GM19397 (cell line): ENCODE measurements at regions not wholly inside any gene's neighbourhood (a gene's known extent, or its start where the extent isn't known, plus 50 kb on each side); places are given as distances from the start of the nearest gene placed in this dataset.

ENCODE experiments used
- ATAC-seq: cut with Tn5 transposase; IDR thresholded peaks from one replicate; pipeline ENCODE4 v1.9.1; 2021; ENCODE audit warnings: mild to moderate bottlenecking, moderate library complexity; ENCODE audit not compliant: unreplicated experiment

DNA sequence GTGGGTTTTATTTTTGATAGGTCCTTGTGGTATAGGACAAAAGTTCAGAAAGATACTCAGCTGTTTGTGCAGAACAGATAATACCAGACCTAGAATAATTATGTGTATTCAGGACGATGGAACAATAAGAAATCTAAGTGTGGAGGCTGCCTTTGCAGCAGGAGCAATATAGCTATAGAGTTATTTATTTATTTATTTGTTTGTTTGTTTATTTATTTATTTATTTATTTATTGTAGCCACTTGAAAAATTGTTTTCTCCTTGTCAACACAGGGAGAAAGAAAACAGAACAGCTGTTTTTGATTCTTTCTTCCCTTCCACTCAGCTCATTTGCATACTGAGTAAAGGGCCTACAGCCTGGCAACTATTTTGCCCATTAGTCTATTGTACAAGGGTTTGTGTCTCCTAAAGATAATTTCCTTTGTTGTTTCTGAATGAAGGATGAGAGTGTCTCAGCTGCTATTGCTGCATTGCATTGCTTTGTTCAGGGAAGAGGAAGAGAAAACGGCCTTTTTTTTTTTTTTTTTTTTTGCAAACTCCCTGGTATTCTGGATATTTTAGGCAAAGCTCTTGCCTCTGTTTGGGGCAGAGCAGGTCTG lies 56.0 kb upstream of the ESX1 start:
- ATAC-seq: no peak

GRCh38 chrX:104310090-104310489 lies 55.4 kb upstream of the ESX1 start:
- ATAC-seq: no peak

GRCh38 chrX:104309169-104309568 lies 54.4 kb upstream of the ESX1 start:
- ATAC-seq: no peak

- no peak for ATAC-seq
Observed at GRCh38 chrX:104307341-104307740, 52.6 kb upstream of the ESX1 start.

DNA sequence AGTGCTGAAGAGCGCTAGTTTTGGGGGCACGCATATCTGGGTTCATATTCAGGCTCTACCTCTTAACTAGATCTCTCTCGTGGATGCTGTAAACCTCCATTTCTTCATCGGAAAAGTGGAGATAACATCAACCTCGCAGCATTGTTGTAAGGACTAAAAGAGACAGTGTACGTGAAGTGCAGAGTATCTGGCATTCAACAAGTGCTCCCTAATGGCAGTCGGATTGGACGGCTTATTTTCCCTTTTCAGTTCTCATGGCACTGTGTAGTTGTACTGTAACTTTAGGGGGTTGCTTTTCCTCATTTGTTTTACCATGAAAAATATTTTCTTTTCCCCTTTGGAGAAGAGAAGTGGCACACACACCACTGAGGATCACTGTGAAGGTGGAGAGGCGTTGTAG lies 51.4 kb upstream of the ESX1 start:
- no peak for ATAC-seq
